ENCODE measurements at regions not wholly inside any gene's neighbourhood (a gene's known extent, or its start where the extent isn't known, plus 50 kb on each side); places are given as distances from the start of the nearest gene placed in this dataset.
"Not testable (repeated sequence)": the region's sequence is repeated elsewhere in the genome, so short reads cannot be mapped to it uniquely, and the experiment has no call there.

- no peak for DNase-seq (ENCODE audit: low read depth)
- TF ChIP-seq CTCF (IDR thresholded peaks at IDR 0.05; ENCODE audit: insufficient read depth, low read depth, low read length), result no peak
- H3K4me3 ChIP-seq (ENCODE audit: low read depth, low read length), result no peak overlapping the region
Measured at GRCh38 chr5:116718317-116718716, 143.7 kb upstream of the SEMA6A start.

- no peak for TF ChIP-seq CTCF (IDR thresholded peaks at IDR 0.05; ENCODE audit: insufficient read depth, low read depth, low read length)
- no peak overlapping the region for H3K4me3 ChIP-seq (ENCODE audit: low read depth, low read length)
- no peak for DNase-seq (ENCODE audit: low read depth)
Measured at GRCh38 chr5:116709082-116709481, 134.5 kb upstream of the SEMA6A start.

- not testable (repeated sequence) for DNase-seq (ENCODE audit: low read depth); H3K4me3 ChIP-seq (ENCODE audit: low read depth, low read length)
Measured at GRCh38 chr5:116705121-116705519, 130.5 kb upstream of the SEMA6A start.

- TF ChIP-seq CTCF (IDR thresholded peaks at IDR 0.05; ENCODE audit: insufficient read depth, low read depth, low read length), result no peak
- H3K4me3 ChIP-seq (ENCODE audit: low read depth, low read length), result no peak overlapping the region
- DNase-seq (ENCODE audit: low read depth), result no peak
Measured at GRCh38 chr5:116703941-116704340, 129.3 kb upstream of the SEMA6A start.

GRCh38 chr5:116703328-116703727 is 128.7 kb upstream of the SEMA6A start:
- H3K4me3 ChIP-seq (ENCODE audit: low read depth, low read length), result no peak overlapping the region
- no peak for TF ChIP-seq CTCF (IDR thresholded peaks at IDR 0.05; ENCODE audit: insufficient read depth, low read depth, low read length)
- DNase-seq (ENCODE audit: low read depth), result no peak

GRCh38 chr5:116702776-116703175 is 128.2 kb upstream of the SEMA6A start:
- no peak for TF ChIP-seq CTCF (IDR thresholded peaks at IDR 0.05; ENCODE audit: insufficient read depth, low read depth, low read length)
- H3K4me3 ChIP-seq (ENCODE audit: low read depth, low read length), result no peak overlapping the region
- no peak for DNase-seq (ENCODE audit: low read depth)

GRCh38 chr5:116699332-116699731 is 124.7 kb upstream of the SEMA6A start:
- TF ChIP-seq CTCF (IDR thresholded peaks at IDR 0.05; ENCODE audit: insufficient read depth, low read depth, low read length), result no peak
- DNase-seq (ENCODE audit: low read depth), result no peak
- no peak overlapping the region for H3K4me3 ChIP-seq (ENCODE audit: low read depth, low read length)
